Colonic mucosa (tissue), 4 donors: ENCODE measurements at regions not wholly inside any gene's neighbourhood (a gene's known extent, or its start where the extent isn't known, plus 50 kb on each side); places are given as distances from the start of the nearest gene placed in this dataset.

Source experiments
- DNase-seq: peaks from one replicate; pipeline ENCODE4 v3.0.0-alpha.2; 2020
- H3K27ac ChIP-seq: fragments of 200-600 bp; one replicate; pipeline ENCODE4 v1.8.0; 2021
- H3K27me3 ChIP-seq: fragments of 200-600 bp; one replicate; pipeline ENCODE4 v1.8.0; 2021
- H3K36me3 ChIP-seq: fragments of 200-600 bp; one replicate; pipeline ENCODE4 v1.8.0; 2021
- H3K4me1 ChIP-seq: fragments of 200-600 bp; one replicate; pipeline ENCODE4 v1.8.0; 2021; ENCODE audit warnings: mild to moderate bottlenecking
- H3K4me3 ChIP-seq: fragments of 200-600 bp; one replicate; pipeline ENCODE4 v1.8.0; 2021
- H3K9ac ChIP-seq, 2 donors: one replicate each; pipeline ENCODE4 v1.7.0; 2013; ENCODE audit warnings: control low read depth in 2 of 2, low read depth in 2 of 2, low read length in 2 of 2
- H3K9me3 ChIP-seq: fragments of 200-600 bp; one replicate; pipeline ENCODE4 v1.8.0; 2021
- intact Hi-C: fragments of 100-400 bp; cut with DNase I; formaldehyde crosslinking; loops from one replicate; pipeline ENCODE4 v1.14.1; 2022
- TF ChIP-seq, protein P1 (sequence below): fragments of 200-600 bp; IDR thresholded peaks from one replicate; pipeline ENCODE4 v1.8.0; 2022; ENCODE audit warnings: antibody characterized with exemption, mild to moderate bottlenecking
- donor health status: healthy.
- donor health status: DM: no; HTN: no; CAD: no.
- donor health status: DM: no; HTN: no; CAD: no.

GRCh38 chr15:96220657-96221056 is 109.8 kb upstream of the NR2F2 start:
- intact Hi-C loops, result no loop called here
- Histone ChIP-seq H3K9me3 (no peaks in the 10 kb centered on the region), H3K27ac (no peak overlapping the region), H3K4me3 (no peak overlapping the region), H3K4me1 (no peaks in the 10 kb centered on the region), H3K36me3 (no peaks in the 10 kb centered on the region), H3K9ac (no peak overlapping the region), H3K27me3 (no peaks in the 10 kb centered on the region)
- no peak for DNase-seq
- TF ChIP-seq, protein P1, sequence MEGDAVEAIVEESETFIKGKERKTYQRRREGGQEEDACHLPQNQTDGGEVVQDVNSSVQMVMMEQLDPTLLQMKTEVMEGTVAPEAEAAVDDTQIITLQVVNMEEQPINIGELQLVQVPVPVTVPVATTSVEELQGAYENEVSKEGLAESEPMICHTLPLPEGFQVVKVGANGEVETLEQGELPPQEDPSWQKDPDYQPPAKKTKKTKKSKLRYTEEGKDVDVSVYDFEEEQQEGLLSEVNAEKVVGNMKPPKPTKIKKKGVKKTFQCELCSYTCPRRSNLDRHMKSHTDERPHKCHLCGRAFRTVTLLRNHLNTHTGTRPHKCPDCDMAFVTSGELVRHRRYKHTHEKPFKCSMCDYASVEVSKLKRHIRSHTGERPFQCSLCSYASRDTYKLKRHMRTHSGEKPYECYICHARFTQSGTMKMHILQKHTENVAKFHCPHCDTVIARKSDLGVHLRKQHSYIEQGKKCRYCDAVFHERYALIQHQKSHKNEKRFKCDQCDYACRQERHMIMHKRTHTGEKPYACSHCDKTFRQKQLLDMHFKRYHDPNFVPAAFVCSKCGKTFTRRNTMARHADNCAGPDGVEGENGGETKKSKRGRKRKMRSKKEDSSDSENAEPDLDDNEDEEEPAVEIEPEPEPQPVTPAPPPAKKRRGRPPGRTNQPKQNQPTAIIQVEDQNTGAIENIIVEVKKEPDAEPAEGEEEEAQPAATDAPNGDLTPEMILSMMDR, result no peak

DNA sequence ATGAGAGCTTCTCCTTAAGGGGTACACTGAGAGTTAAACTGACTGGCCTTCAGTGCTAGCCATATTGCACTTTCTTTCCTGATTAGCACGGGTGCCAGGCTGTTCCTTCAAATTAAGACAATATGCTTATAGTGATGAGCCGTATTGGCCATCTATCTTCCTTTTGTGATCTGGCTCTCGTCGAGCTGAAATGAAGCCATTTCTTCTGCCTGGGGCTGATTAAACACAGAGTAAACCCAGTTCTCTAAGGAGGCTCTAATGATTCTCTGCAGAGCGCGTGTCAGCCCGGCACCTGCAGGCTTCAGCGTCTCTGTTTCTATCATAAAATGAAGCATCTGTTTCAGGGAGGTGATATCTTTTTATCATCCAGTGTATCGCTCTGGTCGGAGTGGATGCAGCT is 107.5 kb upstream of the NR2F2 start:
- DNase-seq, result no peak
- no peak overlapping the region for H3K4me3 ChIP-seq
- H3K27ac ChIP-seq, result no peak overlapping the region
- H3K4me1 ChIP-seq, result no peaks in the 10 kb centered on the region
- H3K36me3 ChIP-seq, result no peaks in the 10 kb centered on the region
- TF ChIP-seq, protein P1, result no peak
- no peaks in the 10 kb centered on the region for H3K27me3 ChIP-seq
- intact Hi-C loops, result no loop called here
- no peaks in the 10 kb centered on the region for H3K9me3 ChIP-seq
- H3K9ac ChIP-seq, result no peak overlapping the region

DNA sequence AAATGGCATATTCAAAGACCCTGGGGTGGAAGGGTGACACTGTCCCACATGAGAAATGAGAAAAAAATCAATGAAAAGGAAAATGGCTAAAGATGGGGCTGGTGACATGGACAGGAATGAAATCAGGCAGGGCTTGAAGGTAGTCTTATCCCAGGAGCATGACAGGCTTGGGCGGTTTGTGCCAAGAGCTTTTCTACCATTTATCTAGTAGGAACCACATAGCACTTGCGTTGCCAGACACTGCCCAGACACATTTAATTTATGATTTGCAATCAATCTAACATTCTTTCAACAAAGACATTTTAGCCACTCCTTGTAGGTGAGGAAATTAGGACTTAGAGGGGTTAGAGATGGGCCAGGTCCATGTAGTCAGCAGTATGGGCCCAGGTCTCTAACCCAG is 106.6 kb upstream of the NR2F2 start:
- intact Hi-C loops, result no loop called here
- no peaks in the 10 kb centered on the region for H3K4me1 ChIP-seq
- DNase-seq, result no peak
- H3K9ac ChIP-seq, result no peak overlapping the region
- H3K36me3 ChIP-seq, result no peaks in the 10 kb centered on the region
- H3K9me3 ChIP-seq, result no peaks in the 10 kb centered on the region
- TF ChIP-seq, protein P1, result no peak
- no peaks in the 10 kb centered on the region for H3K27me3 ChIP-seq
- no peak overlapping the region for H3K4me3 ChIP-seq
- no peak overlapping the region for H3K27ac ChIP-seq

DNA sequence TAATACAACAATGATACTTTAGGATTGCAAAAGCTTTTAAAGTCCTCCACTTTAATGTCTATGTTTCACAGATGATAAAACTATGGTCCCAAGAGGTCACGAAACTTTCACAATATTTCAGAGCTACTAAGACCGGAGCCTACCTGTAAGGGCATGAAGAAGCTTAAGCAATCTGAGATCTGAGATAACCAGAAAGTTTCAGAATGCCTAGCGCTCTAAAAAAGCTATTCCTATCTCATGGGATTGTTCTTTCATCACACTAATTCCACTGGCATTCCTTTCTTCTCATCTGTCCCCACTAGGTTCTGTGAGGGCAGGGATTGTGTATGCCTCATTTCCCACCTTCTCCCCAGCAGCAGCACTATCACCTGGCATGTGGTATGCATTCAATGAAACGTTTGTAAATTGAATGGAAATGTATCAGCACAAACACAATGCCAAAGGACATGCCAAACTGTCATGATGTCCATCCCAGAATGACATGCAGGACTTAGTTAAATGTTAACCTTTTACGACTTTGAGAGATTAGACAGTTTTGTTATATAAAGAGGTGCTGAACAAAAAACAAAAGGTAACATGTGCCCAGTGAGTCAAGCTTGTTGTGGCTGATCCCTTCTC is 104.7 kb upstream of the NR2F2 start:
- no peak overlapping the region for H3K9ac ChIP-seq
- H3K4me3 ChIP-seq, result no peak overlapping the region
- no peaks in the 10 kb centered on the region for H3K36me3 ChIP-seq
- intact Hi-C loops, result no loop called here
- no peaks in the 10 kb centered on the region for H3K27me3 ChIP-seq
- DNase-seq, result no peak
- no peaks in the 10 kb centered on the region for H3K4me1 ChIP-seq
- H3K9me3 ChIP-seq, result no peaks in the 10 kb centered on the region
- TF ChIP-seq, protein P1, result no peak
- H3K27ac ChIP-seq, result no peak overlapping the region

DNA sequence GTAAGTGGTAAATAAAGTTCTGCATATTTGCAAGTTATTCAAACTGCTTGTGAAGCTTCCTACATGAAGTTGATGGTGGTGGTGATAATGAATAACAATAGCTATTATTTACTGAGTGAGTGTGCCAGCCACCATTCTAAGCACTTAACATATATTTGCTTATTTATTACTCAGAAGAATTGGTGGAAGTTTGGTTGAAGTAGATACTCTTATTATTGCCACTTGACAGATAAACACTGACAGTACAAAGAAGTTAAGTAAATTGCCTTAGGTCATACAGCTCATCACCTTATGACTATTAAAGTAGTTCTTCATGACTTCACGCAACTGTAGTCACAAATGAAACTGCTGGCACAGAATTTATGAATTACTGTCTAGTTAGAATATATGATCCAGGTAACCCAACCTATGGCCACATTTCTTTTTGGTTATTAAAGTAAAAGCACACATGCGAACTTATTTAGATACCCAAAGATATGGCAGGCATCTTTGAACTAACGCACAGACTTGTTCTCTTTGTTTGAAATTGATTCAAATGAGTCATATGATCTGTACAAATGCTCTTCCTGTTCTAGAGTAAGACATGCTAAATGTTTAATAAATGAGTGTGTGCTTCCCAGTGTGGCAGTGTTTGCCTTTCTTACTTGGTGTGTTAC is 99.8 kb upstream of the NR2F2 start:
- DNase-seq, result no peak
- TF ChIP-seq, protein P1, result no peak
- intact Hi-C loops, result no loop called here
- Histone ChIP-seq H3K4me3 (no peak overlapping the region), H3K27ac (no peak overlapping the region), H3K9me3 (no peaks in the 10 kb centered on the region), H3K27me3 (no peaks in the 10 kb centered on the region), H3K36me3 (no peaks in the 10 kb centered on the region), H3K9ac (no peak overlapping the region), H3K4me1 (no peaks in the 10 kb centered on the region)
